ENCODE measurements at regions not wholly inside any gene's neighbourhood (a gene's known extent, or its start where the extent isn't known, plus 50 kb on each side); places are given as distances from the start of the nearest gene placed in this dataset.
"Not testable (repeated sequence)": the region's sequence is repeated elsewhere in the genome, so short reads cannot be mapped to it uniquely, and the experiment has no call there.

GRCh38 chrX:12076046-12076445, 62.2 kb upstream of the FRMPD4 start:
- no peak for TF ChIP-seq CTCF (IDR thresholded peaks at IDR 0.05)
- no peak for DNase-seq
- Histone ChIP-seq H3K9me3 (no peaks in the 10 kb centered on the region), H3K4me3 (no peak overlapping the region), H3K36me3 (no peaks in the 10 kb centered on the region), H3K27me3 (no peaks in the 10 kb centered on the region), H3K4me1 (no peaks in the 10 kb centered on the region), H3K27ac (no peak overlapping the region)
- intact Hi-C loops (cut with DNase I; ENCODE audit: low total_unique reads) = no loop called here

- no peaks in the 10 kb centered on the region for H3K27me3 ChIP-seq
- no peaks in the 10 kb centered on the region for H3K4me1 ChIP-seq
- intact Hi-C loops (cut with DNase I; ENCODE audit: low total_unique reads) = no loop called here
- no peak for DNase-seq
- H3K27ac ChIP-seq = no peak overlapping the region
- no peak overlapping the region for H3K4me3 ChIP-seq
- peak in 1 of 2 experiments; percentile 9 for TF ChIP-seq CTCF (IDR thresholded peaks at IDR 0.05)
- H3K9me3 ChIP-seq = no peaks in the 10 kb centered on the region
- no peaks in the 10 kb centered on the region for H3K36me3 ChIP-seq
These were observed 58.0 kb upstream of the FRMPD4 start for GRCh38 chrX:12080265-12080664.

GRCh38 chrX:12082959-12083358, 55.3 kb upstream of the FRMPD4 start:
- intact Hi-C loops (cut with DNase I; ENCODE audit: low total_unique reads); H3K4me3 ChIP-seq; DNase-seq; H3K36me3 ChIP-seq; H3K27me3 ChIP-seq; H3K27ac ChIP-seq; H3K9me3 ChIP-seq; H3K4me1 ChIP-seq: not testable (repeated sequence)
